NAMALWA (cell line): ENCODE measurements at regions not wholly inside any gene's neighbourhood (a gene's known extent, or its start where the extent isn't known, plus 50 kb on each side); places are given as distances from the start of the nearest gene placed in this dataset.

Experiments
- DNase-seq: peaks from one replicate; pipeline ENCODE4 v3.0.0-alpha.2; 2015; ENCODE audit warnings: low spot score

- no peak for DNase-seq
Measured at GRCh38 chr14:73800970-73801515, 50.6 kb upstream of the PTGR2 start.

GRCh38 chr14:73797543-73798265 lies 53.9 kb upstream of the PTGR2 start:
- no peak for DNase-seq

- no peak for DNase-seq
Measured at GRCh38 chr14:73796893-73797542, 54.6 kb upstream of the PTGR2 start.

- DNase-seq = no peak
Measured at GRCh38 chr14:73796415-73796814, 55.2 kb upstream of the PTGR2 start.

DNA sequence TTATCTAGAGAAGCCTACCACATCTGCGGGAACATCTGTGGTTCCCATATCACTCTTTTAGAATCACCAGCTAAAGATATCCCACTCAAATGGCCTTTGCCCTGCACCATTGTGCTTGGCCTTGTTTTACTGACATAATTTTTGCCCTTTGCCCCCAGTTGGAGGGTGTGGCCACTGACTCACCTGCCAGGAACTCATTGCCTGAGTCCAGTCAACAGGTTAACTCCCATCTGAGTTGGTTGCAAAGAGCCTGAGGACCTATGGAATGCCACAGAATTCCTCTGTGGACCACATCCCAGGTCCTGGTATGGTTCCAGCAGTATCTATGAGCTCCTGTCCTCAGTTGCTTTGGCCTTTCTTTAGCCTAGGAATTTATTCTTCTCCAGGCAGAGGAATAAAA lies 55.7 kb upstream of the PTGR2 start:
- DNase-seq = no peak

- no peak for DNase-seq
Measured at GRCh38 chr14:73795466-73795865, 56.2 kb upstream of the PTGR2 start.

GRCh38 chr14:73794146-73794545 lies 57.5 kb upstream of the PTGR2 start:
- DNase-seq = no peak

DNA sequence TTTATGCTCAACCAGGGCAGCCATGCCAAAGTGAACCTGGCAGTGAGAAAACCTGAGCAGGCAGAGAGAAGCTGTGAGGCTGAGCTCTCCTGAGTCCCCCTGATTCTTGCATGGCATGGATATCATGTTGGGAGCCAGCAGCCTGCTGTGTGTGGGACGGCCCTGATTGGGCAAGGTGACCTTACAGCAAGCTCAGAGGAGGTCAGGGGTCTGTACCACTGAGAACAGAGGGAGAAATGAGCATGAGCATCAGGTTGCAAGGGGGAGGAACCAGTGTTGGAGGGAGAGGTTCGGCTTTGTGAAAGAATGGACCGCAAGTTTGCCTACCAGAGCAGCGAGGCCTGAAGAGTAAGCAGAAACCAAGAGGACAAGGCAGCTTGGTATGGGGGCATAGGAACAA lies 59.1 kb upstream of the PTGR2 start:
- DNase-seq = no peak

GRCh38 chr14:73789989-73790581 lies 61.5 kb upstream of the PTGR2 start:
- DNase-seq = no peak

- no peak for DNase-seq
Measured at GRCh38 chr14:73788701-73789551, 62.7 kb upstream of the PTGR2 start.

- DNase-seq = no peak
Measured at GRCh38 chr14:73788317-73788598, 63.4 kb upstream of the PTGR2 start.

DNA sequence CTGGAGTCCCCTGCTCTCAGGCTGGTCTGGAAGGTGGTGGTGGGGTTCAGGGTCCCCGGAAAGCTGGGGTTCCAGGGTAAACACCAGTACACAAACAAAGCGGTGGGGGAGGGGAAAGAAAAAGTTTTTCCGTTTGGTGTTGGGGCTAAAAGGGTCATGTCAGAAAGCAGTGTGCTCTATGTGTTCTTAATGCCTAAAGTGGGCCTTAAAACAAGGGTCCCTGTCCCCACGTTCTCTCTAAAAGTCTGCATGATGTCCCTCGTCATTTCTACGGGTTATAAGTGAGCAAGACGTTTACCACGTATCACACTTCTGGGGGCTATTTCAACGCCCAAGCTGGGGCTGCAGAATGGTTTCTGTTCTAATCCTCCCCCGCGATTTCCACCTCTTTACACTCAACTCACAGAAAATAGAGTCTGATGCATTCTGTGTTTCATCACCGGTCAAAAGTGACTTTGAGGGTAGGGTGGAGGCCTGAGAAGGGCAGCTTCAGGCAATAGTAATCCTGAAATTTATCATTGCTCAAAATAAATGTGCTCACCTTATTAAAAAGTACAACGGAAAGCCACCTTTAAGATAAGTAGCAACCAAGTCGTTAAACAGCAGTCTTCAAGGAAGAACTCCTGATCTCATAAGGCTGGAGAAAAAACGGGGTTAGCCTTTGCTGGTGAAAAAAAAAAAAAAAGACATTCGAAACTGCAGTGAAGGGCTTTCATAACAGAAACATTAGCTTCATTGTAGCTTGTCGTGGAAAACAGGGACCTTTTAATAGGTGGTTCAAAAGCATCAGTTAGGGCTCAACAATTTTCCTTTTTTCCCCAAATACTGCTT lies 63.9 kb upstream of the PTGR2 start:
- peak; percentile 33 for DNase-seq

DNA sequence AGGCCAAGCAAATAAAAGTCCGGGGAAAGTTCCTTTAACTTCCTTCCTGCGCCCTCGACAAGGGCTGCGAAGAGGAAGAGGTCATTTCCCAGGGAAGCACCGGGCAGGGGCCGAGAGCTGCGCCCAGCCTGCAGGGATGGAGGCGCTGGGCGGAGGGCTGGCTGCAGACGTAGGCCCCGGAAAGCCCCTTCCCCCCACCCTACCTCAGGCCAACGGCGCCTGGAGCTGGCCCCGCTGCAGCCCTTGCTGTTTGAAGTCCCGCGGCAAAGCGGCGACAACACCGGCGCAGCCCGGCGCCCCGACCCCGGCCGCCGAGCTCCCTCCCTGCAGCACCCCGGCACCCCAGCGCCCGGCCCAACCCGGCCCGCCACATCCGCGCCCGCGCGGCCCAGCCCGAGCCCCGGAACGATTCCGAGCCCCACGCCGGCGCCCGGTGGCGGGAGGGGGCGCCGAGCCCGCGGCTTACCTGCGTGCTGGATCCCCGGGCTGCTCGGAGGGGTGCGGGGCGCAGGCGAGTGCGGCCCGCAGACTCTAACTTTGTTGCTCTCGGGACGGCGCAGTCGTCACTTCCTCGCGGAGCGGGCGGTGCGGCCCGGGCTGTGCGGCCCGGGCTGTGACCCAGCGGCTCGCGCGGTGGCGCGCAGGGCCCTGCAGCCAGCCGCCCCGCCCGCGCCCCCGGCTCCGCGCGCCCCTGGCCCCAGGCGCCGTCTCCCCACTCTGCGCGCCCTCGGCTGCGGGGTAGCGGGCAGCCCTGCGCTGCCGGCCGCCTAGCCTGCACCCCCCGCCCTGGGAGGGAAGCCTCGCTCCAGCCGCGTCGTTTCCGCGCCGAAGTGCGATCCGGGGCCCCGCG lies 64.8 kb upstream of the PTGR2 start:
- DNase-seq = peak; percentile 55

DNA sequence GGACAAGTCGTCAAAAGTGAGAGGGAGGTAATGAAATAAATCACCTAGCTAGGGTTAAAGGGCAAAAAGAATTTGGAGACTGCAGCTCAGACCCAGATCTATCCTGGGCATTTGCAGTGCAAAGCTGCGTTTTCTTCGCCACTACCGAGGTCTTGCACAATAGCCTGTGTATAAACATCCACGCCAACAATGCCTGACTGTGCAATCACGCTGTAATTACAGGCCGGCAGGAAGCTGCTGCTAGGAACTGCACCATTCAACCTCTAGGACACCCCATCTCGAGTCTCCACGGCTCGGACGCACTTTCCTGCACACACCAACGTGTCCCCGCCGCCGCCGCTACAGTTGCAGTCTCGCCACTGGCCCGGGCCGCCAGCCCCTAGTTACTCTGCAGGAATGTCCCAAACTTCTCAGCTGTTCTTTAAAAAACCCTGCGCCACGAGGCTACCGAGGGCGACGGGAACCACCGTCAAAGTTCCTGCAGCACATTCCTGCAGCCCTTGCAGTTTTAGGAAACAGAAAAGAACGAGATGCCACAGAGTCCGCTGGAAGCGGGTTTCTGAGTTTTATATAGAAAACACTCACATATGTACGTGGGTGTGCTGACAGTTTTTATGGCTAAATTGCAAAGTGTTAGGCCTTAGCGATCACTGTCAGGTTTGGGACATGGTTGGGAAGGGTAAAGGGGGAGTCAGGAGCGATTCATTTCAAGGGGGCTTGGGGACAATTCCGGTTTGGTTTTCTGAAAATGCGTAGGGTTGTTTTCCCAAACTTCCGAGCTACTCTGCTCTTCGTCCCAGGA lies 65.6 kb upstream of the PTGR2 start:
- peak; percentile 80 for DNase-seq

DNA sequence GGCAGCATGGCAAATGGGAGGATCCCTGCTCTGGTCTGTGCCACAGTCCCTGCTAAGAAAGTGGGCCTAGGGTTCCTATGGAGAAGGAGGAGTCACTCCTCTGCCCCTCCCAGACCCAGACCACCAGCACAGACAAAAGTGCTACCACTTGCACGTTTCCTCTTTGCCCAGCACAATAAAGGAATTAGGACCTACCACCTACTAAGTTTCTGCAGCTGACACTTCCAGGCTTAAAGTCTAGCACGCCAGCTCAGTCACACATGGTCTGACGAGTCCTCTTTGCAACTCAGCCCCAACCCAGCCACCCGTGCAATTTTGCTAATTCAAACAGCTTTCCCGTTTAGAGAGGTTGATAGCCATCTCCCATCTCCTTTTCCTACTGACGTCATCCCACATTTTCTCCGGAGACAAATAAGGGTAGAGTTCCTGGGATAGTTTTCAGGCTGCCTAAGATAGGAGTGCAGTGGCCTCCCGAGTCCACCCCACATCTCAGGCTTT lies 66.2 kb upstream of the PTGR2 start:
- DNase-seq = peak; percentile 49

GRCh38 chr14:73784988-73785313 lies 66.7 kb upstream of the PTGR2 start:
- no peak for DNase-seq

DNA sequence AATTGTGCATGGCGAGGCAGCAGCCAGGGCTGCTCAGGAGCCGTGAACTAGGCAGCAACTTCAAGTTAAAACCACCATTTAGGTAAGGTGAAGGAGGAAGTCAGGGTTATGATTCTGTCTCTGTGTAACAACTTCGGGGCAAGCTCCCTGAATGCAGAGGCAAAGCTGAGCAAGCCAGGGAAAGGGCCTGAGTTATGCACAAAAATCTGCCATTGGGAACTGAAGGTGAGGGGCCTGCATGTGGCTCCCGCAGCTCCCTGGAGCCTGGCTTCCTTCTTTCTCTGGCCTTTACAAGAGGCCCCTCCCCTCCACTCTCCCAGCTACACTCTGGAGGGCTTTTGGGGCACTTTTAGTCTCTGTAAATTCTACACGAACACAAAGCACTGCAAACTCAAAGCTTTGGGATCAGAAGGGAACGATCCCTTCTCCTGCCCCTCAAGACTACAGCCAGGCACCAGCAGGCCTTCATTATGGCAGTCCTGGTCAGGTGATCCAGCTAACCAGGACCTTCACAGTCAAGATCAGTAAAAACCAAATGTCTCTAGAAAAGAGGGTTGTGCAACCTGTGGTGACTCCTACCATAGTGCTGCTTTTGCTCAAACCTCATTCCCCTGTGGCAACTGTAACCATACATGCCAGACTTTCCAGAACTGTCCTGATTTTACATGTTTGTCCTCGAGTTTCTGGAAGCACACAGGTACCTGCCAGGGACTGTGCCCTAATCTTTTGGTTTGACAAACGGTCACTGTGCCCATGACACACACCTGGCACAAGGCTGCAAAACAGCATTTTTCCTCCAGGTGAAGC lies 67.2 kb upstream of the PTGR2 start:
- no peak for DNase-seq

GRCh38 chr14:73783107-73783727 lies 68.4 kb upstream of the PTGR2 start:
- no peak for DNase-seq
